Heart left ventricle (tissue), 16 donors: ENCODE measurements at regions not wholly inside any gene's neighbourhood (a gene's known extent, or its start where the extent isn't known, plus 50 kb on each side); places are given as distances from the start of the nearest gene placed in this dataset.

ENCODE experiments used
- ATAC-seq, 4 donors: fragments of 200-7000 bp; cut with Tn5 transposase; one replicate each; pipeline ENCODE4 v1.9.1; 2020 to 2022; ENCODE audit warnings: moderate library complexity in 4 of 4, mild to moderate bottlenecking in 3 of 4, moderate number of reproducible peaks in 1 of 4
- DNase-seq, 5 donors: peaks; one replicate each; pipeline ENCODE4 v3.0.0-alpha.2; 2020
- H3K27ac ChIP-seq, 12 donors: fragments of 200-600 bp; sonication (generic) in 4 of 12; one replicate each; pipeline versions ENCODE4 v1.5.0 to v1.8.0; 2016 to 2022; ENCODE audit warnings: mild to moderate bottlenecking in 2 of 12
- H3K27me3 ChIP-seq, 9 donors: fragments of 200-600 bp; sonication (generic) in 2 of 9; one replicate each; pipeline versions ENCODE4 v1.5.1 to v1.8.0; 2016 to 2022; ENCODE audit warnings: mild to moderate bottlenecking in 3 of 9
- H3K36me3 ChIP-seq, 9 donors: fragments of 200-600 bp; sonication (generic) in 2 of 9; one replicate each; pipeline versions ENCODE4 v1.5.0 to v1.8.0; 2018 to 2022; ENCODE audit warnings: mild to moderate bottlenecking in 2 of 9
- H3K4me1 ChIP-seq, 12 donors: fragments of 200-600 bp; sonication (generic) in 4 of 12; one replicate each; pipeline versions ENCODE4 v1.5.0 to v1.8.0; 2016 to 2022; ENCODE audit warnings: mild to moderate bottlenecking in 3 of 12
- H3K4me3 ChIP-seq, 12 donors: fragments of 200-600 bp; sonication (generic) in 4 of 12; one replicate each; pipeline versions ENCODE4 v1.5.0 to v1.8.0; 2017 to 2022; ENCODE audit warnings: mild to moderate bottlenecking in 9 of 12, moderate library complexity in 4 of 12
- H3K9me3 ChIP-seq, 12 donors: fragments of 200-600 bp; sonication (generic) in 4 of 12; one replicate each; pipeline versions ENCODE4 v1.5.0 to v1.8.0; 2016 to 2022; ENCODE audit warnings: mild to moderate bottlenecking in 1 of 12
- CTCF ChIP-seq, 12 donors: fragments of 200-600 bp; sonication (generic) in 4 of 12; IDR thresholded peaks; one replicate each; pipeline versions ENCODE4 v1.5.0 to v1.8.0; 2018 to 2022; ENCODE audit warnings: antibody characterized with exemption in 12 of 12, mild to moderate bottlenecking in 5 of 12
- POLR2A ChIP-seq, 2 donors: fragments of 450-650 bp; IDR thresholded peaks; one replicate each; pipeline ENCODE4 v1.6.1; 2017; ENCODE audit warnings: antibody characterized with exemption in 2 of 2, mild to moderate bottlenecking in 2 of 2, moderate library complexity in 2 of 2
- WGBS, 4 donors: extraction: QIAGEN DNeasy Blood & Tissue Kit in 2 of 4; methylation state at CpG; one replicate each; pipeline versions ENCODE4 v1.1.5 to v1.1.7; 2013 to 2018; 5-methylcytosine and 5-hydroxymethylcytosine counted together
- intact Hi-C, 10 donors: fragments of 100-400 bp; cut with DNase I; formaldehyde crosslinking; loops; one replicate each; pipeline versions ENCODE4 v1.11.1 to v1.14.2; 2022
- donor health status: ischemic (EF 13 %, LVEDD 7.1; RV severe dilation, severe dysfunction).
- donor health status: healthy with polysubstance abuse.
- donor health status: DM: no; HTN: yes; CAD: no.
- donor health status: DM: no; HTN: no; CAD: no.
- donor health status: ischemic (EF 25% LVEDD 6.9; RV normal size, moderate dysfunction).
- donor health status: ischemic (EF 25% LVEDD 5.7; RV mildly dilated, moderate dysfunction).
- donor health status: healthy.
- donor health status: DM: yes; HTN: yes; CAD: no.
- donor health status: ischemic (EF 35%, LVEDD 5.7; RV mildly dilated, moderate dysfunction).
- donor health status: nonischemic (EF 11% LVEDD 7.7; RV severe dilation, severe dysfunction).
- donor health status: DM: yes; HTN: yes; CAD: no.
- donor health status: PGD.
- donor health status: ischemic (EF 29% LVEDD 5.4; RV normal size, mild dysfunction).
- donor health status: nonischemic (EF 23%, LVEDD 6.1; RV moderate dilation, normal function).

GRCh38 chr20:22308934-22309333, 275.4 kb downstream of the FOXA2 start:
- H3K4me3 ChIP-seq = no peak overlapping the region
- 77 to 90% (median 85%) methylated on average over 1 of the region's 1 CpG for WGBS, 4 donors
- ATAC-seq = no peak
- H3K36me3 ChIP-seq = no peaks in the 10 kb centered on the region
- H3K4me1 ChIP-seq = no peaks in the 10 kb centered on the region
- TF ChIP-seq POLR2A (IDR thresholded peaks at IDR 0.05) (no peak), CTCF (IDR thresholded peaks at IDR 0.05) (no peak)
- no peak overlapping the region for H3K27ac ChIP-seq
- no peaks in the 10 kb centered on the region for H3K9me3 ChIP-seq
- peaks cover 0 to 33% (median 0%) of the 10 kb centered on the region in 9 donors for H3K27me3 ChIP-seq
- no peak for DNase-seq
- intact Hi-C loops = no loop called here

GRCh38 chr20:22307409-22307808, 277.0 kb downstream of the FOXA2 start:
- no peaks in the 10 kb centered on the region for H3K9me3 ChIP-seq
- no peak overlapping the region for H3K4me3 ChIP-seq
- intact Hi-C loops = no loop called here
- TF ChIP-seq POLR2A (IDR thresholded peaks at IDR 0.05) (no peak), CTCF (IDR thresholded peaks at IDR 0.05) (no peak)
- no peaks in the 10 kb centered on the region for H3K36me3 ChIP-seq
- no peak for DNase-seq
- peaks cover 0 to 32% (median 0%) of the 10 kb centered on the region in 9 donors for H3K27me3 ChIP-seq
- no peak overlapping the region for H3K27ac ChIP-seq
- no peak for ATAC-seq
- 21 to 49% (median 38%) methylated on average over 1 of the region's 1 CpG for WGBS, 4 donors
- H3K4me1 ChIP-seq = no peaks in the 10 kb centered on the region

- Histone ChIP-seq H3K36me3 (no peaks in the 10 kb centered on the region), H3K9me3 (no peaks in the 10 kb centered on the region), H3K4me3 (no peak overlapping the region), H3K4me1 (no peaks in the 10 kb centered on the region), H3K27me3 (peaks cover 0 to 15% (median 0%) of the 10 kb centered on the region in 9 donors), H3K27ac (no peak overlapping the region)
- TF ChIP-seq POLR2A (IDR thresholded peaks at IDR 0.05) = no peak
- TF ChIP-seq CTCF (IDR thresholded peaks at IDR 0.05) = no peak
- WGBS, 4 donors = 48 to 78% (median 63%) methylated on average over 2 of the region's 2 CpGs
- intact Hi-C loops = no loop called here
- no peak for DNase-seq
- no peak for ATAC-seq
Observed at GRCh38 chr20:22305381-22305780, 279.0 kb downstream of the FOXA2 start.

GRCh38 chr20:22303523-22303922, 280.8 kb downstream of the FOXA2 start:
- intact Hi-C loops = no loop called here
- Histone ChIP-seq H3K27me3 (peaks cover 0 to 7% (median 0%) of the 10 kb centered on the region in 9 donors), H3K9me3 (no peaks in the 10 kb centered on the region), H3K4me1 (no peaks in the 10 kb centered on the region), H3K36me3 (no peaks in the 10 kb centered on the region), H3K4me3 (no peak overlapping the region), H3K27ac (no peak overlapping the region)
- ATAC-seq (no peak), DNase-seq (no peak)
- 39 to 63% (median 43%) methylated on average over 3 of the region's 3 CpGs for WGBS, 4 donors
- TF ChIP-seq CTCF (IDR thresholded peaks at IDR 0.05) (no peak), POLR2A (IDR thresholded peaks at IDR 0.05) (no peak)
